C4-2B (cell line): ENCODE measurements at regions not wholly inside any gene's neighbourhood (a gene's known extent, or its start where the extent isn't known, plus 50 kb on each side); places are given as distances from the start of the nearest gene placed in this dataset.

Experiments used
- CTCF ChIP-seq: fragments of 450-650 bp; conservative IDR thresholded peaks from 2 replicates; pipeline ENCODE4 v1.5.1; 2017; ENCODE audit warnings: mild to moderate bottlenecking
- ZFX ChIP-seq: fragments of 450-650 bp; IDR thresholded peaks from 2 replicates; pipeline ENCODE4 v1.6.1; 2017

- TF ChIP-seq CTCF: no peak
- TF ChIP-seq ZFX: no peak
These were observed 327.1 kb upstream of the MTNR1B start for GRCh38 chr11:92642177-92642931.
